ENCODE measurements at regions not wholly inside any gene's neighbourhood (a gene's known extent, or its start where the extent isn't known, plus 50 kb on each side); places are given as distances from the start of the nearest gene placed in this dataset.

- no peaks in the 10 kb centered on the region for H3K36me3 ChIP-seq (ENCODE audit: control insufficient read depth in 2 of 2, extremely low read depth in 1 of 2, insufficient read depth in 2 of 2, low read length in 2 of 2)
- no peak overlapping the region for H2AFZ ChIP-seq (ENCODE audit: control insufficient read depth, low read length)
- no peak overlapping the region for H3K4me2 ChIP-seq (ENCODE audit: control insufficient read depth, extremely low read depth, insufficient read depth, low read depth, low read length)
- H3K27me3 ChIP-seq (ENCODE audit: control insufficient read depth, extremely low read depth, insufficient read depth, low read length): no peaks in the 10 kb centered on the region
- H4K20me1 ChIP-seq (ENCODE audit: control insufficient read depth, extremely low read depth, insufficient read depth, low read length): no peaks in the 10 kb centered on the region
- dilution Hi-C loops (cut with MboI; ENCODE audit: extremely low pct_ligation_motif_present, low sequenced_read_pairs): no loop called here
- H3K9me1 ChIP-seq (ENCODE audit: control insufficient read depth, extremely low read depth, insufficient read depth, low read length): no peaks in the 10 kb centered on the region
- H3K4me1 ChIP-seq (ENCODE audit: control insufficient read depth, extremely low read depth, insufficient read depth, low read length): no peaks in the 10 kb centered on the region
- no peak for DNase-seq (ENCODE audit: low read depth, low spot score)
- no peak for FAIRE-seq
- no peaks in the 10 kb centered on the region for H3K79me2 ChIP-seq (ENCODE audit: control insufficient read depth, insufficient read depth, low read length)
- H3K4me3 ChIP-seq (ENCODE audit: control insufficient read depth in 2 of 3, extremely low read depth in 1 of 3, insufficient read depth in 2 of 3, low read depth in 1 of 3, low read length in 3 of 3): no peak overlapping the region
- no peaks in the 10 kb centered on the region for H3K9me3 ChIP-seq (ENCODE audit: control insufficient read depth, low read depth, low read length)
- TF ChIP-seq EZH2 (IDR thresholded peaks at IDR 0.05; ENCODE audit: low read length): no peak
- no peak for TF ChIP-seq CTCF (optimal IDR thresholded peaks at IDR 0.05 in 1 of 3, IDR thresholded peaks at IDR 0.05 in 1 of 3, conservative IDR thresholded peaks at IDR 0.05 in 1 of 3; ENCODE audit: extremely low read depth in 1 of 3, insufficient read depth in 2 of 3, low read length in 3 of 3)
- no peak overlapping the region for H3K9ac ChIP-seq (ENCODE audit: control insufficient read depth, extremely low read depth, insufficient read depth, low read length)
- no peak overlapping the region for H3K27ac ChIP-seq (ENCODE audit: control insufficient read depth, insufficient read depth, low read length)
Measured at GRCh38 chr1:65623895-65624294, 168.8 kb upstream of the PDE4B start.

DNA sequence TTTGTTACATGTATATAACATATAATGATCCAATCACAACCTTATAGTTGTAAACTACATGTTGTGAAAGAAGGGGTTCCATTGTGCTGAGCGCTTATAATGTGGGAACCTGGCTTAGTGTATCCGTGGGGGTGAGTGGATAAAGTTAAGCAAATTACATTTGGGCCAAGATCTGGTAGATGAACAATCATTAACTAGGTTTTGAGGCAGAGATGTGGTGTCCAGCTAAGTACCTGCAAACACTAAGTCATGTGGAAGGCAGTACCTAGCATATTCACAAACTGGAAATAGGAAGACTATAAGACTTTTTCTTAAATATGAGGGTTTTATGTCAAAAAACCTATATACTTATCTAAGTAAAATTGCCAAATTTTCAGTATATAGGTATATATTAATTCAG, 167.2 kb upstream of the PDE4B start:
- FAIRE-seq: no peak
- H3K79me2 ChIP-seq (ENCODE audit: control insufficient read depth, insufficient read depth, low read length): no peaks in the 10 kb centered on the region
- H3K27me3 ChIP-seq (ENCODE audit: control insufficient read depth, extremely low read depth, insufficient read depth, low read length): no peaks in the 10 kb centered on the region
- H3K4me3 ChIP-seq (ENCODE audit: control insufficient read depth in 2 of 3, extremely low read depth in 1 of 3, insufficient read depth in 2 of 3, low read depth in 1 of 3, low read length in 3 of 3): no peak overlapping the region
- no peak for DNase-seq (ENCODE audit: low read depth, low spot score)
- H3K27ac ChIP-seq (ENCODE audit: control insufficient read depth, insufficient read depth, low read length): no peak overlapping the region
- H3K9me1 ChIP-seq (ENCODE audit: control insufficient read depth, extremely low read depth, insufficient read depth, low read length): no peaks in the 10 kb centered on the region
- no peak overlapping the region for H2AFZ ChIP-seq (ENCODE audit: control insufficient read depth, low read length)
- H3K4me1 ChIP-seq (ENCODE audit: control insufficient read depth, extremely low read depth, insufficient read depth, low read length): no peaks in the 10 kb centered on the region
- H4K20me1 ChIP-seq (ENCODE audit: control insufficient read depth, extremely low read depth, insufficient read depth, low read length): no peaks in the 10 kb centered on the region
- H3K4me2 ChIP-seq (ENCODE audit: control insufficient read depth, extremely low read depth, insufficient read depth, low read depth, low read length): no peak overlapping the region
- no peaks in the 10 kb centered on the region for H3K9me3 ChIP-seq (ENCODE audit: control insufficient read depth, low read depth, low read length)
- no peaks in the 10 kb centered on the region for H3K36me3 ChIP-seq (ENCODE audit: control insufficient read depth in 2 of 2, extremely low read depth in 1 of 2, insufficient read depth in 2 of 2, low read length in 2 of 2)
- TF ChIP-seq CTCF (optimal IDR thresholded peaks at IDR 0.05 in 1 of 3, IDR thresholded peaks at IDR 0.05 in 1 of 3, conservative IDR thresholded peaks at IDR 0.05 in 1 of 3; ENCODE audit: extremely low read depth in 1 of 3, insufficient read depth in 2 of 3, low read length in 3 of 3) (no peak), EZH2 (IDR thresholded peaks at IDR 0.05; ENCODE audit: low read length) (no peak)
- H3K9ac ChIP-seq (ENCODE audit: control insufficient read depth, extremely low read depth, insufficient read depth, low read length): no peak overlapping the region
- dilution Hi-C loops (cut with MboI; ENCODE audit: extremely low pct_ligation_motif_present, low sequenced_read_pairs): no loop called here
